Activated CD4-positive, alpha-beta memory T cell treated with anti-CD3 and anti-CD28 coated beads for 36 hours (primary cell): ENCODE measurements at regions not wholly inside any gene's neighbourhood (a gene's known extent, or its start where the extent isn't known, plus 50 kb on each side); places are given as distances from the start of the nearest gene placed in this dataset.
"Not testable (repeated sequence)": the region's sequence is repeated elsewhere in the genome, so short reads cannot be mapped to it uniquely, and the experiment has no call there.

Experiments used
- CTCF ChIA-PET: fragments of 350-600 bp; sonication (Branson Sonifier 250); formaldehyde crosslinking; loops from one replicate; lab custom pipeline; 2021; ENCODE audit warnings: antibody characterized with exemption, inconsistent platforms; lab: Charles Lee
- POLR2A ChIA-PET: fragments of 350-600 bp; sonication (Branson Sonifier 250); formaldehyde crosslinking; loops from one replicate; lab custom pipeline; 2021; ENCODE audit warnings: antibody characterized with exemption; lab: Charles Lee
- DNase-seq: peaks from one replicate; pipeline ENCODE4 v3.0.0-alpha.2; 2020
- H3K27ac Mint-ChIP-seq: one replicate; pipeline ENCODE4 v1.8.0; 2021; ENCODE audit warnings: mixed read lengths
- H3K27me3 Mint-ChIP-seq: one replicate; pipeline ENCODE4 v1.8.0; 2021; ENCODE audit warnings: mixed read lengths
- H3K36me3 Mint-ChIP-seq: one replicate; pipeline ENCODE4 v1.8.0; 2021; ENCODE audit warnings: mixed read lengths
- H3K4me1 Mint-ChIP-seq: one replicate; pipeline ENCODE4 v1.8.0; 2021; ENCODE audit warnings: low read depth, mixed read lengths
- H3K4me3 Mint-ChIP-seq: one replicate; pipeline ENCODE4 v1.8.0; 2021; ENCODE audit warnings: mild to moderate bottlenecking, mixed read lengths
- H3K9me3 Mint-ChIP-seq: one replicate; pipeline ENCODE4 v1.8.0; 2021; ENCODE audit warnings: mixed read lengths
- intact Hi-C: fragments of 100-400 bp; cut with micrococcal nuclease; formaldehyde crosslinking; loops from one replicate; pipeline ENCODE4 v1.15.1; 2023

DNA sequence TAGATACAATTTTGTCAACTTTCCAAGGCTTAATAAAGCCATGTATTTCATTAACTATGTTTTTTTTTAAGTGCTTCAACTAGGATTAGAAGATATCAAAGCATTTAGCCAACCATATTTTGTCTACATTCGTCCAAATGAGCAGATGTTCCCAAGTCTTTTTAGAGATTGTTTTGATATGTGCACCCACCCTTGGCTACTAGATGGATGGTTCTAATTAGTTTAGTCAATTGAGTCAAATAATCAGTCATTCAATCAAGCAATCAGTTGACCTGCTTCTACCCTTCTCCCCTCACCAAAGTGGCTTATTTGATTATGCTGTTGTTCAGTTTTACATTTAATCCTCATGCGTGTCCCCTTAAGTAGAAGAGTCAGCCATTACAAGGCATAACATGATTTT lies 319.5 kb upstream of the TNC start:
- no peak overlapping the region for H3K4me3 Mint-ChIP-seq
- H3K27ac Mint-ChIP-seq = no peak overlapping the region
- peaks cover 4% of the 10 kb centered on the region for H3K27me3 Mint-ChIP-seq
- POLR2A ChIA-PET = no interaction called here
- CTCF ChIA-PET = no interaction called here
- peaks cover 4% of the 10 kb centered on the region for H3K9me3 Mint-ChIP-seq
- no peaks in the 10 kb centered on the region for H3K36me3 Mint-ChIP-seq
- H3K4me1 Mint-ChIP-seq = no peaks in the 10 kb centered on the region
- intact Hi-C loops = loop anchor here (2.0 kb wide), 1 partner anchor 75 kb away; no protein-coding TSS in a partner anchor
- no peak for DNase-seq

DNA sequence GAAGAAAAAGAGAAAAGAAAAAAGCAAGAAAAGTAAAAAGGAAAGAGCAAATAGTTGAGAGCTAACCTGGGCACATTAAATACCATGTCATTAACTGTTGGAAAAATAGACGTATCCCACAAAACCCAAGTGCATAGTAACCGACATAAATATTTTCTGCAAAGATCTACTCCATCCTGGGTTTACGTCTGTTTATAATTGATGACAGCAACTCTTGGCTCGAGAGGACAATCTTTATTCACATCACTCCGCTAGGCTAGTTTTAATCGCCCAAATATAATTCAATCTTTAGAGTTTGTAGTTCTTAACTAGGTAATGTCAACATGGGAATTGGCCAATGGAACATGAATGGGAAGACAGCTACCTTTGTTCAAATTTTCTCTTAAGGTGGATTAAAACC lies 321.7 kb upstream of the TNC start:
- Mint-ChIP-seq H3K4me3 (no peak overlapping the region), H3K27ac (no peak overlapping the region), H3K9me3 (peaks cover under 1% of the 10 kb centered on the region), H3K27me3 (peaks cover 1% of the 10 kb centered on the region), H3K4me1 (no peaks in the 10 kb centered on the region), H3K36me3 (no peaks in the 10 kb centered on the region)
- intact Hi-C loops = no loop called here
- ChIA-PET CTCF (no interaction called here), POLR2A (no interaction called here)
- DNase-seq = no peak

- Mint-ChIP-seq H3K27ac (no peak overlapping the region), H3K4me1 (no peaks in the 10 kb centered on the region), H3K36me3 (no peaks in the 10 kb centered on the region), H3K27me3 (peaks cover 4% of the 10 kb centered on the region), H3K9me3 (no peaks in the 10 kb centered on the region), H3K4me3 (no peak overlapping the region)
- ChIA-PET CTCF (no interaction called here), POLR2A (no interaction called here)
- no peak for DNase-seq
- intact Hi-C loops = no loop called here
These were observed 324.1 kb upstream of the TNC start for GRCh38 chr9:115442054-115442453.

GRCh38 chr9:115443890-115444289 lies 325.9 kb upstream of the TNC start:
- intact Hi-C loops = no loop called here
- DNase-seq = no peak
- Mint-ChIP-seq H3K9me3 (no peaks in the 10 kb centered on the region), H3K4me3 (no peak overlapping the region), H3K4me1 (no peaks in the 10 kb centered on the region), H3K27ac (no peak overlapping the region), H3K36me3 (no peaks in the 10 kb centered on the region), H3K27me3 (peaks cover 2% of the 10 kb centered on the region)
- CTCF ChIA-PET = no interaction called here
- POLR2A ChIA-PET = no interaction called here

GRCh38 chr9:115444959-115445358 lies 327.0 kb upstream of the TNC start:
- peaks cover 2% of the 10 kb centered on the region for H3K27me3 Mint-ChIP-seq
- H3K4me1 Mint-ChIP-seq = no peaks in the 10 kb centered on the region
- no peak overlapping the region for H3K4me3 Mint-ChIP-seq
- CTCF ChIA-PET = no interaction called here
- no peak for DNase-seq
- no peaks in the 10 kb centered on the region for H3K36me3 Mint-ChIP-seq
- H3K9me3 Mint-ChIP-seq = no peaks in the 10 kb centered on the region
- intact Hi-C loops = no loop called here
- POLR2A ChIA-PET = no interaction called here
- no peak overlapping the region for H3K27ac Mint-ChIP-seq

GRCh38 chr9:115445655-115446054 lies 327.7 kb upstream of the TNC start:
- H3K36me3 Mint-ChIP-seq = no peaks in the 10 kb centered on the region
- H3K4me1 Mint-ChIP-seq = no peaks in the 10 kb centered on the region
- H3K4me3 Mint-ChIP-seq = no peak overlapping the region
- ChIA-PET CTCF (no interaction called here), POLR2A (no interaction called here)
- DNase-seq = no peak
- H3K27me3 Mint-ChIP-seq = peaks cover 2% of the 10 kb centered on the region
- no peaks in the 10 kb centered on the region for H3K9me3 Mint-ChIP-seq
- H3K27ac Mint-ChIP-seq = no peak overlapping the region
- intact Hi-C loops = no loop called here

GRCh38 chr9:115456515-115456914 lies 338.6 kb upstream of the TNC start:
- H3K4me3 Mint-ChIP-seq = no peak overlapping the region
- no peaks in the 10 kb centered on the region for H3K9me3 Mint-ChIP-seq
- no peaks in the 10 kb centered on the region for H3K4me1 Mint-ChIP-seq
- ChIA-PET CTCF (no interaction called here), POLR2A (no interaction called here)
- no peak overlapping the region for H3K27ac Mint-ChIP-seq
- no peak for DNase-seq
- H3K27me3 Mint-ChIP-seq = peaks cover 12% of the 10 kb centered on the region
- intact Hi-C loops = no loop called here
- no peaks in the 10 kb centered on the region for H3K36me3 Mint-ChIP-seq

DNA sequence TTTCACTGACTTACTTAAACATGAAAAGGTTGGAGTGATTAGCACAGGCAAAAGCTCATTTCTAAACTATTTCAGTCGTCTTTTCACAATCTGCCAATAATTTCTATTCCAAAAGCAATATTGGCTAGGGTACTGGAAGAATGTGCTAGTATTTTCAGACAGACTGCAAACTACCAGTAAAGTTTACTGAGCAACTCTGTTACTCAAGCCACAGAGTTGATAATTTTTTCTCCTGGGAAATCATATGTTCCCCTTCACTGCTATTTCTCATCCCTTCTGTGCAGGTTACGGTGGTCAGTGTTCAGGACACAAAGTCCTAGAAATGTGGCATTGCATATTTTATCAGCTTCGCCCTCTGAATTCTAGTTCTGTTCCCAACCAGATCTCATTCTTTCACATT lies 343.3 kb upstream of the TNC start:
- Mint-ChIP-seq H3K4me1 (no peaks in the 10 kb centered on the region), H3K36me3 (no peaks in the 10 kb centered on the region), H3K9me3 (no peaks in the 10 kb centered on the region), H3K27ac (no peak overlapping the region), H3K4me3 (no peak overlapping the region), H3K27me3 (peaks cover 7% of the 10 kb centered on the region)
- POLR2A ChIA-PET = no interaction called here
- DNase-seq = no peak
- intact Hi-C loops = no loop called here
- CTCF ChIA-PET = no interaction called here

DNA sequence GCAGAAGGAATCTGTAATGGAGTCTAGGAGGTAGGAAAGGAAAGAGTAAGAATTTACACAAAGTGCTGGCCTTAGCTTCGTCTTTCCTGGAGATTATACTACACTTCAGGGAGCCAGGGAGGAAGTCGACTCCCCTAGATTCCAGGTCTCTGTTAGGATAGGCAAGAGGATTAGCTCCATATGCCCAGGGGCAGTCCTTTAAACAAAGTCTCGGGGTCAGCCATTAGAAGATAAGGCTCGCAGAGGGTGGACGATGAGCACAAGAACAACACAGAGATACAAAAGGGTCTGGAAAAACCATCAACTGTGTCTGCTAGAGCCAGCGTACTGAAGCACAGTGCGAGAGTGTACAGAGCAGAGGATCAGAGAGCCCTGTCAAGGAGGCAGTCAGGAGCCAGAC lies 344.7 kb upstream of the TNC start:
- ChIA-PET CTCF (no interaction called here), POLR2A (no interaction called here)
- Mint-ChIP-seq H3K4me3 (no peak overlapping the region), H3K4me1 (no peaks in the 10 kb centered on the region), H3K36me3 (no peaks in the 10 kb centered on the region), H3K27me3 (peaks cover 7% of the 10 kb centered on the region), H3K27ac (no peak overlapping the region), H3K9me3 (no peaks in the 10 kb centered on the region)
- intact Hi-C loops = no loop called here
- DNase-seq = no peak

DNA sequence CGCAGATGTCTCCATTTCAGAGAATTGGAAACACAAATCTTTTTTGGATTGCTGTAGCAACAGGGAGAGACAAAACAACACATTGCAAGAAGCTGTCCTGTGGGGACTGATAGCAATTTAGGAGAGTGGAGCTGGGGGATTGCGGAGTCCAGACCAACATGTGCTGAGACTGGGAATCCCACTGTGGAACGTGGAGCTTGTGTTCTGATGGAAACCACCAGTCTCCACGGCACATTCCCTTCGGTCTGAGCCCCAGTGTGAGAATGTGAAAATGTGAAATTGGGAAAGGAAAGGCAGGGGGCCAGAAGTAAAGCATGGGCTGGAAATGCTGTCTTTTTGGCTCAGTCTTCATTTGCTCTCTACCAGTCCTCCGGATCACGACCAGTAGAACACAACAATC lies 348.8 kb upstream of the TNC start:
- intact Hi-C loops = no loop called here

DNA sequence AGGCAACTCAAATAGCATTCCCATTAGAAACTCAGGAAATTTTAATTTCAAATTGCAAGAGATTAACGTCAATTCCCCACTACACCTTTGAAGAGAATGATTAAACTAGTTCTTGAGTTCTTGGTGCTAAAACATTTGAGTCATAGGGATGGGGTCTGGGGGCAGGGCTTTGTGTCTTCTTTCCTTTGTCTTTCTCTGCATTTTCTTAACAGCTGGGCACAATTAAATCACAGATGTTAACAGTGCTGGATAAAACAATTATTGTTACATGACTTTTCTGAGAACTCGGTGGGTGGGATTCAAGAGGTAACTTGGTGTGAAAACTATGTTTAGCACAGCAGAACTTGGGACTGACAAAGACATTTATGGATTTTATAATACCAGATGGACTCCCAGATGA lies 351.9 kb upstream of the TNC start:
- ChIA-PET CTCF (interaction anchor here (0.7 kb wide), 1 partner anchor 1696 kb away, joined by 3 read pairs; no protein-coding TSS in a partner anchor), POLR2A (no interaction called here)
- Mint-ChIP-seq H3K9me3 (no peaks in the 10 kb centered on the region), H3K36me3 (no peaks in the 10 kb centered on the region), H3K4me3 (no peak overlapping the region), H3K27ac (no peak overlapping the region), H3K27me3 (peaks cover 4% of the 10 kb centered on the region), H3K4me1 (no peaks in the 10 kb centered on the region)
- intact Hi-C loops = no loop called here
- no peak for DNase-seq

More for the DNA sequence above, 348.8 kb upstream of the TNC start:
- Mint-ChIP-seq H3K4me1 (no peaks in the 10 kb centered on the region), H3K27ac (no peak overlapping the region), H3K27me3 (peaks cover 2% of the 10 kb centered on the region), H3K4me3 (no peak overlapping the region), H3K9me3 (no peaks in the 10 kb centered on the region), H3K36me3 (no peaks in the 10 kb centered on the region)
- ChIA-PET POLR2A (no interaction called here), CTCF (no interaction called here)
- no peak for DNase-seq

- H3K27me3 Mint-ChIP-seq, POLR2A ChIA-PET, H3K9me3 Mint-ChIP-seq, H3K4me1 Mint-ChIP-seq, H3K27ac Mint-ChIP-seq, intact Hi-C loops, H3K36me3 Mint-ChIP-seq, H3K4me3 Mint-ChIP-seq, DNase-seq, CTCF ChIA-PET: not testable (repeated sequence)
These were observed 355.1 kb upstream of the TNC start for GRCh38 chr9:115473032-115473431.

- DNase-seq = no peak
- Mint-ChIP-seq H3K4me1 (no peaks in the 10 kb centered on the region), H3K4me3 (no peak overlapping the region), H3K9me3 (no peaks in the 10 kb centered on the region), H3K27me3 (peaks cover 4% of the 10 kb centered on the region), H3K36me3 (no peaks in the 10 kb centered on the region), H3K27ac (no peak overlapping the region)
- intact Hi-C loops = no loop called here
- CTCF ChIA-PET = no interaction called here
- POLR2A ChIA-PET = no interaction called here
These were observed 363.8 kb upstream of the TNC start for GRCh38 chr9:115481769-115482168.

DNA sequence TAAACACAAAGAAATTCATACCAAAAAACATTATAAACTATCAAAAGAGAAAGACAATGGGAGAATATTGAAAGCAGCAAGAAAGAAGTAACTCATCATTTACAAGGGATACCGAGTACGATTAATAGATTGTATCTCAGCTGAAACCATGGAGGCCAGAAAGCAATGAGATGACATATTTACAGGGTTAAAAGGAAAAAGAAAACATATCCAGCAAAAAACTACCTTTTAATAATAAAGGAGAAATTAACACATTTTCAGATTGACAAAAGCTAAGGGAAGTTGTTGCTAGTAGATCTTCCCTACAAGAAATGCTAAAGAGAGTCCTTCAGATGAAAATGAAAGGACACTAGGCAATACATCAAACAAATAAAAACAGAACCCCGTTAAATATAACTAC lies 364.8 kb upstream of the TNC start:
- ChIA-PET POLR2A (no interaction called here), CTCF (no interaction called here)
- Mint-ChIP-seq H3K4me3 (no peak overlapping the region), H3K9me3 (no peaks in the 10 kb centered on the region), H3K4me1 (no peaks in the 10 kb centered on the region), H3K27me3 (peaks cover 4% of the 10 kb centered on the region), H3K36me3 (no peaks in the 10 kb centered on the region), H3K27ac (no peak overlapping the region)
- DNase-seq = no peak
- intact Hi-C loops = no loop called here
